HFF-Myc (cell line): ENCODE measurements at regions not wholly inside any gene's neighbourhood (a gene's known extent, or its start where the extent isn't known, plus 50 kb on each side); places are given as distances from the start of the nearest gene placed in this dataset.
"Not testable (repeated sequence)": the region's sequence is repeated elsewhere in the genome, so short reads cannot be mapped to it uniquely, and the experiment has no call there.

ENCODE experiments used
- DNase-seq: peaks from one replicate; pipeline ENCODE4 v3.0.0-alpha.2; 2011; ENCODE audit warnings: low read depth; ENCODE audit errors: extremely low read depth
- H3K4me3 ChIP-seq: replicated peaks from 2 replicates; pipeline ENCODE4 v1.5.1; 2011; ENCODE audit warnings: low read depth, mild to moderate bottlenecking, control low read depth, low read length
- CTCF ChIP-seq: IDR thresholded peaks from 2 replicates; pipeline ENCODE4 v1.5.1; 2012; ENCODE audit warnings: mild to moderate bottlenecking, low read depth, low read length, control low read depth; ENCODE audit errors: missing control alignments

GRCh38 chr7:13117103-13117502 is 429.7 kb downstream of the ARL4A start:
- H3K4me3 ChIP-seq, result no peak overlapping the region
- DNase-seq, result no peak
- TF ChIP-seq CTCF, result no peak

DNA sequence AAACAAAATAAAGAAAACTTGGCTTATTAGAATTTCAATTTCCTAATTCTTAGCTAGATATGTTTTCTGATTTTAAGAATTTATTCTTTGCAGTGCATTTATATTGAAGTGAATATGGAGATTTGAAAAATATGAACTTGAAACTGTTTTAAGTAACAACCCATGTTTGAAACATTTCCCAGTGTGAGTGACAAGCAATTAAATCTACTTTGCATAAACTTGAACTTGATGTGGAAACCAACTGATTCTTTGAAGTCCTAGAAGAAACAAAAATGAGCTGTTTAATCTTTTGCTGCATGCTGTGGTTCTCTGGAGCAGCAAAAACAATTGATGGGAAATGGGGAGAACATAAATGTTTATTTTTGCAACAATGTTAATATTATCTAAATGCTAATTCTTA is 430.2 kb downstream of the ARL4A start:
- TF ChIP-seq CTCF, result no peak

GRCh38 chr7:13124629-13125028 is 437.2 kb downstream of the ARL4A start:
- not testable (repeated sequence) for DNase-seq, H3K4me3 ChIP-seq

More for the DNA sequence above, 430.2 kb downstream of the ARL4A start:
- H3K4me3 ChIP-seq, result no peak overlapping the region
- no peak for DNase-seq

DNA sequence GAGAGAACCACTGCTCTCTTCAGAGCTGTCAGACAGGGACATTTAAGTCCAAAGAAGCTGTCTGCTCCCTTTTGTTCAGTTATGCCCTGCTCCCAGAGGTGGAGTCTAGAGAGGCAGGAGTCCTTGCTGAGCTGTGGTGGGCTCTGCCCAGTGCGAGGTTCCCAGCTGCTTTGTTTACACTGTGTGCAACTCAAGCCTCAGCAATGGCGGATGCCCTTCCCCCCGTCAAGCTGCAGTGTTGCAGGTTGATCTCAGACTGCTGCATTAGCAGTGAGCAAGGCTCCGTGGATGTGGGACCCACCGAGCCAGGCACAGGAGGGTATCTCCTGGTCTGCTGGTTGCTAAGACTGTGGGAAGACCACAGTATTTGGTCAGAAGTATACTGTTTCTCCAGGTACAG is 438.9 kb downstream of the ARL4A start:
- TF ChIP-seq CTCF, result no peak
- no peak for DNase-seq
- H3K4me3 ChIP-seq, result no peak overlapping the region

GRCh38 chr7:13130321-13130720 is 442.9 kb downstream of the ARL4A start:
- TF ChIP-seq CTCF, result no peak
- no peak for DNase-seq
- H3K4me3 ChIP-seq, result no peak overlapping the region

- not testable (repeated sequence) for DNase-seq, H3K4me3 ChIP-seq
These were observed 443.5 kb downstream of the ARL4A start for GRCh38 chr7:13130906-13131305.

- DNase-seq, result no peak
- H3K4me3 ChIP-seq, result no peak overlapping the region
- TF ChIP-seq CTCF, result no peak
These were observed 444.9 kb downstream of the ARL4A start for GRCh38 chr7:13132314-13132713.

- not testable (repeated sequence) for H3K4me3 ChIP-seq, DNase-seq
These were observed 448.9 kb downstream of the ARL4A start for GRCh38 chr7:13136345-13136744.

DNA sequence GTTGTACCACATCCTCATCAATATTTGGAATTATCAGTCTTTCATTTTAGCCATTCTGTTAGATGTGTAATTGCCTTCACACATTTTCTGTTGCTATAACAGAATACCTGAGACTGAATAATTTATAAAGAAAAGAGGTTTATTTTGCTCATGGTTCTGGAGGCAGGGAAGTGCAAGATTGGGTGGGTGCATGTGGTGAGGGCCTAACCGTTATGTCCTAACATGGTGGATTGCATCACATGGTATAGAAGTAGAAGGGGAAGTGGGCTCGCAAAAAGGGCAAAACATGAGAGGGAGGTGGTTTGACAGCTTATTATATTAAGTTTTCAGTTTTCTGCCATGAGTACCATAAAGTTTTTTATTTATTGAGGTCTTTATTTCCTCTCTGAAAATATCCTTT is 452.0 kb downstream of the ARL4A start:
- no peak overlapping the region for H3K4me3 ChIP-seq
- no peak for DNase-seq
- TF ChIP-seq CTCF, result no peak
